Smooth muscle cell of the brain vasculature (primary cell): ENCODE measurements at regions not wholly inside any gene's neighbourhood (a gene's known extent, or its start where the extent isn't known, plus 50 kb on each side); places are given as distances from the start of the nearest gene placed in this dataset.

Experiments
- DNase-seq: peaks from one replicate; pipeline ENCODE4 v3.0.0-alpha.2; 2012; ENCODE audit warnings: low read depth, low spot score

DNA sequence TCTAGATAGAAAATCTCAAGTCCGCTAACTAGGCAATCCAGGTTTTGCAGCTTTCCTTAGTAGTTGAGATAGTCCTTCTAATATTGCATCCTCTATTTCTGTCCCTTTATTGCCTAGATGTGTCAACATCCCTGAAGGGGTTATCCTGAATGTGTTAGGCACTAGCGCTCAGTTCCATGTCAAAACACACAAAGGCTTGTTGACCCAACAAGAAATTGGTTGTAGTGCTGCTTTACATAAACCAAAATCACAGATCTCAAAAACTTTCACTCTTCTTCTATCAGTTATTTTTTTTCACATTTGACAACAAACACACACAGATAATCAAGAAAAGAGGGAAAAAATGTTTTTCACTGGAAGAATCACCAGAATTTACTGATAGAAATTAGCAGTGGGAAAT lies 51.4 kb upstream of the SOX2 start:
- no peak for DNase-seq

GRCh38 chr3:181637456-181637855 lies 74.3 kb upstream of the SOX2 start:
- no peak for DNase-seq

DNA sequence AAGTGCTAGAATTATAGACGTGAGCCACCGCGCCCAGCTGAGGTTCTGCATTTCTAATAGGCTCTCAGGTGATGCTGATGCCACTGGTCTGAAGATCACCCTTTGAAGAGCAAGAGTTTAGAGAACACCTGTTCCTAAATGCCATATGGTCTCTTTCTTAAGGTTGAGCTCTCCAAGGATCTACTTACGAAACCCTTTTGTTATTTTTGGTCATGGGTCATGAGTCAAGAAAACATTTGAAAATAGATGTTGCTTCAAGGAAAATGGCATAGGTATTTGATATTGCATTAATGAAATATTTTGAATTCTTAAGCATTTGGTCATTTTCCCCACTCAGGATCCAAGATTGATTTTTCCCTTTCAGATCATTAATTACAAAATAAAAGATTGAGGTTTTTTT lies 74.7 kb upstream of the SOX2 start:
- no peak for DNase-seq

DNA sequence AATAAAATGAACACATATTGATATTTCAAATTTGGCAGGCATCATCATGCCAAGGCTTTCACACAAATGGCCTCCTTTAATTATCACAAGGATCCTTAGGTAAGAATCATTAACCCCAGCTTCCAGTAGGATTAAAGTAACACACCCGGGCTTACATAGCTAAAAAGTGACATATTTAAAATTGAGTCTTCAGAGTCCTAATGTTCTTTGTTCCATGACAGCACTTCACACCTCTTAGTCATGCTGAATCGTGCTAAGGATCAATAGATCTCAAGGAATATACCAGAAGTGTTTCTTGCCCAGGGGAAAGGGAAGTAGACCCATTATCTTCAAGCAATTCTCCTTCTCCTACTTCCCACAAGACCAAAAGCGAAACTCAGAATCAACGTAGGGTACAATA lies 76.6 kb upstream of the SOX2 start:
- no peak for DNase-seq

DNA sequence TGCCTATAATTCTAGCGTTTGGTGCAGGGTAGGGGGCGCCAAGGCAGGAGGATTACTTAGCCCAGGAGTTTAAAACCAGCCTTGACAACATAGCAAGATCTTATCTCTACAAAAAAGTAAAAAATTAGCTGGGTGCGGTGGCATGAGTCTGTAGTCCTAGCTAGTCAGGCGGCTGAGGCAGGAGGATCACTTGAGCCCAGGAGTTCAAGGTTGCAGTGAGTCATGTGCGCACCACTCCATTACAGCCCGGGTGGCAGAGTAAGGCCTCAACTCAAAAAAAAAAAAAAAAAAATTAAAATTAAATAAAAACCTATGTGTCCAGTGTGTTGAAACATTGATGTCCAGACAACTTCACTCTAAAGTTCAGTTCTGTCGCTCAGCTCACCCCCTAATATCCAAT lies 78.2 kb upstream of the SOX2 start:
- DNase-seq: no peak

DNA sequence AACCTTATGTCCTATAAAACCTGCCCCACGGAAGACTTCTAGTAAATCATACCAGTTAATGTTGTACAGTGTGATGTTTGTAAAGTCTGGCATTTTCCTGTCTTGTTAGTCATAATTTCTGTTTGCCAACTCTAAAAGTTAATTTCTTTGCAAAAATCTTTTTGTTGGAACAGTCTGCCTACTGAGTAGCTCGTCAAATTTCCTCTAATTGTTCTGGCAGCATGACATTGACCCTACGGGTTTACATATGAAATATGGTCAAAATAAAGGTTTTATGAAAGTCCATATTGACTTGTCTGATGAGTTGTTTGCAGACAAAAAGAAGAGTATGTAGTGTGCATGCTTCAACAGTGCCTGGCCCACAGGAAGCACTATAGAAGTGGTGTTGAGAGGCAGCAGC lies 79.8 kb upstream of the SOX2 start:
- DNase-seq: no peak

- no peak for DNase-seq
Observed at GRCh38 chr3:181630853-181631252, 80.9 kb upstream of the SOX2 start.

- DNase-seq: no peak
Observed at GRCh38 chr3:181629711-181630110, 82.0 kb upstream of the SOX2 start.

DNA sequence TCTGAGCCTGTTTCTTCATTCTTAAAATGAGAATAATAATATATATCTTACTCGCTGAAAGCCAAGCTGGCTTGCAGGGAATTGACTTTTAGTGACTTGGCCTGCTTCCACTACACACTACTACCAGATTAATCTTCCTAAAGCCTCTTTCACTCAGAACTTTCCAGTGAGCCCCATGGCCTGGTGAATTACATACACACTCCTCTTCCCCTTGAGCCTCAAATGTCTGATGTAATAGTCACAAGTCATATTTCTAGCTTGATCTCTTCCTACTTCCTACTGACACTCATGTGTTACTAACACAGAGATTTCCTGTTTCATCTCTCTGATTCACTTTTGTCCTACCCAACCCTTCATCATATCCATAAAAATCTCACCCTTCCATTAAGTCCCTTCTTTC lies 82.7 kb upstream of the SOX2 start:
- DNase-seq: no peak

GRCh38 chr3:181628384-181628783 lies 83.3 kb upstream of the SOX2 start:
- DNase-seq: no peak

- no peak for DNase-seq
Observed at GRCh38 chr3:181626036-181626435, 85.7 kb upstream of the SOX2 start.

GRCh38 chr3:181623924-181624694 lies 87.6 kb upstream of the SOX2 start:
- DNase-seq: no peak

GRCh38 chr3:181622365-181622764 lies 89.4 kb upstream of the SOX2 start:
- DNase-seq: no peak

DNA sequence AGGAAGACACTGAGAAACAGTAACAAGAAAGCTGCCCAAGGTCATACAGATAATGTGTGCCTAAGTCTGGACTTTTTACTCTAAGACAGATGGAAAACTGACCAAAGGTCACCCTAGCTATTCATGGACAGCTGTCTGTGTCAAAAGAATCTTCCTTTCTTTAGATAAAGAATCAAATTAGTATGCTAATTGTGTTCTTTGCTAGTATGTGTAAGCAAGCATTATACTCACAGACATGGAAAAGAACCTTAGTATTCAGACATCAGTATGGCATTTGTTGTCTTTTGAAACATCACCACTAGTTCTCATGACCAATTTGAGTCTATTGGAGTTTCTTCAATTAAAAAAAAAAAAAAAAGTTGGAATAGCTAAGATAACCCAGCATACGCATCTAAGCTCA lies 91.8 kb upstream of the SOX2 start:
- DNase-seq: no peak

GRCh38 chr3:181618260-181618659 lies 93.5 kb upstream of the SOX2 start:
- DNase-seq: no peak

DNA sequence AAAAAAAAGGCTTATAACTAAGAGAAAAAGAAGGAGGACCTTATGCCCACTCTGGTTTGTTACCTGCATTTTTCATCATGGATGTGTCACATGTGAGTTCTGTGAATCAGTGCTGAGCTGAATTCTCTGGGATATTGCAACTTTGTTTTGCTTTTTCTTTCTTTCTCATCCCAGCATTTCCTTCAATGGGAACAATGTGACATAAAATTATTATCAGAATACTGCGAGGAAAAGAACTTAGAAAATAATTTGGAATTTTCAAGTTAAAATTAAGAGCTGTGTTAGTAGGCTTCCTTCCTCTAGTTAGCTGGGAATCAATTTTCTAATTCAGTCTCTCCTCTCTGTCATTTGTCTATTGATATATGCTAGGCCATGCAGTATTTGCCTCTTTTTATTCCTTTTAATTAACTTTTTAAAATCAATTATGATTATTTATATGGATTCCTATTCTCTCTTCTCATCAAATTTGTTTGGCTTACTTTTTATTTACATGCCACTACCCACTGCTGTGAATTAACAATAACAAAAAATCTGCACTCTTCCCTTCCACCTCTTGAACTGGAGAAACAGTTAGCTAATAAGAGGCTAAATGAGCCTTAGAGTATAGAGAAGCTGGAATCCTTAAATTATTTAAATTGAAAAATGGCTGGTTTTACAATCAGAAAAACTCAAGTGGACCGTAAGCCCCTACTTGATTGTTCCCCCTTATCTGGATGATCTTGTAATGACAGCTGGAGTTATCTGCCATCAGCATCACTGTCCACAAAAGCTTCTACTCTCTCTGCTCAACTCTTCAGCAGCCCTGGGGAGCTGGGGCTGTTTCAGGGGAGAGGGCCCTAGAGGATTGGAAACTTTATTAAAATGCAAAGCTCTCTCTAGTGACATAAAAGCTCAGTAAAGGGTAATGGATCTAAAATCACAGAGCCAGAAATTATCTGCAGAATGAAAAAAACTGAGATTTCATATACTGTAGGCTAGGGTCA lies 95.3 kb upstream of the SOX2 start:
- DNase-seq: no peak

GRCh38 chr3:181615666-181616065 lies 96.1 kb upstream of the SOX2 start:
- DNase-seq: no peak

DNA sequence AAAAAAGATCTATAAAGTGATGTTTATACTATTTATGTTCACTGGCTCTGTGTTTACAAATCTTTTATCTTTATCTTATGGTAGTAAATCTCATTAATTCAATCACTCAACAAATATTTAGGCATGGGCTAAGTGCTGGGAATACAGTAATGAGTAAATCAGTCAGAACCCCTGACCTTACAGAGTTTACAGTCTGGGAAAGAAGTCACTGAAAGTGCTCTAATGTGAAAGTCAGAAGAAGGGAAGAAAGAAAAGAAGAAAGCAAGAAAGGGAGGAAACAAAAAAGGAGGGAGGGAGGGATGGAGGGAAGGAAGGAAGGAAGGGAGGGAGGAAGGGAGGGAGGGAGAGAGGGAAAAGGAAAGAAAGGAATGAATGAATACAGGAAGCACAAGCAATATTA lies 96.8 kb upstream of the SOX2 start:
- no peak for DNase-seq

- no peak for DNase-seq
Observed at GRCh38 chr3:181613813-181614212, 97.9 kb upstream of the SOX2 start.

DNA sequence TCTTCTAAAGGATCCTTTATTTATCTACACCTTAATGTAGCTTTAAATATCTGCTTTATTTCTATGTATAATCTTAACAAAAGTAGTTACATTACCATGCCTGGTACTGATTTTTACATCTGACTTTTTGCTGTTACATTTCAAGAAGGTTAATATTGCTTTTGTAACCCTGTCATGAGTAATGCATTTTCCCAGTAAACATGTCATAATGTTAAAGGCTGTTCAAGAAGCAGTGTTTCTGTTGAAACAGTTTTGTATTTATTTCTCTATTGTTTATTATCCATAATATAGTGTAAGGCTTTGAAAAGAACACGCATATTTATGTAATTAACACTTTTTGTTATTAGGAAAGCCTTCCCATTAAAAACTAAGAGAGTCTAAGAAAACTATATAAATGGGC lies 98.5 kb upstream of the SOX2 start:
- no peak for DNase-seq

GRCh38 chr3:181610973-181611265 lies 100.8 kb upstream of the SOX2 start:
- DNase-seq: no peak

GRCh38 chr3:181610083-181610972 lies 101.4 kb upstream of the SOX2 start:
- no peak for DNase-seq
